HG02885 (cell line): ENCODE measurements at regions not wholly inside any gene's neighbourhood (a gene's known extent, or its start where the extent isn't known, plus 50 kb on each side); places are given as distances from the start of the nearest gene placed in this dataset.
"Not testable (repeated sequence)": the region's sequence is repeated elsewhere in the genome, so short reads cannot be mapped to it uniquely, and the experiment has no call there.

Source experiments
- ATAC-seq: cut with Tn5 transposase; IDR thresholded peaks from one replicate; pipeline ENCODE4 v1.9.1; 2021; ENCODE audit warnings: mild to moderate bottlenecking; ENCODE audit not compliant: unreplicated experiment, poor library complexity

DNA sequence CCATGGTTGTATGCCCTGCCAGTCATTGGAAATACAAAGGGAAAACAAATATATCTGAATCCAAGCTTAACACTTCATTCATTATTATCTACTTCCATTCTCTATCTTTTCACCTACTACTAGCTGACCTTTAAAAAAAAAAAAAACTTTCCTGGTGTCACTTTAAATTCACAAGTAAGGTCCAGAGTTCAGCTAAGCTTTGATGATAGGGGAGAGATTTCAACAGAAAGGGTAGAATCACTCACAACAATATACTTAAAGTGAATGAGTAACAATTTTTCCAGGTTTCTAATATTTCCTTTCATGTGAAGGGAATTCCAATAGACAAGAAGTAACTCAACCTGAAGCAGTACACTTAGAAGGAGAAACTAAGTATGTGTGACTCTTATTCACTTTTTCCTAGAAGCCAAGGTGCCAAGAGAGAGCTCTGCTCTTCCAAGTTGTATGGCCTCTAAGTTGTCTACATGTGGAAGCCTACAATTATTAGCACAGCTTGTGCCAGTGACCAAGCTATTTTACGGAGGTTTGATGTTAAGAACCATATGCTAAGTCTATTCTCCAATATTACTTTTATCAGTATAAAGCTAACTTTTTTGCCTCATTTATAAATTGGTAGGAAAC lies 371.7 kb downstream of the TENT5A start:
- no peak for ATAC-seq

DNA sequence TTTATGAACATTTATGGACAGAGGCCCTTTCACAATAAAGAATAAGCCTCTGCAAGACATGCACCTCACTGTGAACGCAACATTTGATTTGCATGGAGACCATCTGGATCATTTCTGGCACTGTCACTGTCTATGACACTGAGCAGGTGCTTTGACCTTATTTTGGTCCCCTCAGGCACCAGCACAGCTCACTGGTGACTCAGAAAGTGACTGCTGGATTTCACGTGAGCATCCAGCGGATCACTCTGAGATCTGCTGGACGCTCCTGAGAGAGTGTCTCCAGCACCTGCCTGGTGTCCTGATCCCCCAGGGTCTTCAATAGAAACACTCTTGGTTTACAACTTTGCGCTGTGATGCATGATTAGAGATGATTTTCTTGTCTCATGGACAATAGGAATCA lies 375.7 kb downstream of the TENT5A start:
- ATAC-seq: no peak

DNA sequence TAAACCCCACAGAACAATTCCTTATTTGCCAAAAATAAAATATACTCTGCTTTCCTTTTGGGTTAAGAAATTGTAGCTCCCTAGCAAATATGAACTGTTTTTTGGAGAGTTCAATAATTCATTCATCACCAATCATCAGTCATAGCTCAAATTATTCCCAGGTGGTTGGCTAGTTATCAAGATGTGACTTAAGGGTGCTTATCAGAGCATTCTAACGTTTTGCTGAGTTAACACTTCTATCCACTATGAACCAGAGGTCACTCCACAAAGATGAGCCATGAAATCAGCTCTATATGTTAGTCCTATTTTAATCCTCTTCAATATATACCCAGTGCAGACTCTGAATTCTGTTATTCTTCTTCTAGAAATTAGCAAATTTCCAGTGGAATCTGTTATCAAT lies 379.1 kb downstream of the TENT5A start:
- ATAC-seq: no peak

DNA sequence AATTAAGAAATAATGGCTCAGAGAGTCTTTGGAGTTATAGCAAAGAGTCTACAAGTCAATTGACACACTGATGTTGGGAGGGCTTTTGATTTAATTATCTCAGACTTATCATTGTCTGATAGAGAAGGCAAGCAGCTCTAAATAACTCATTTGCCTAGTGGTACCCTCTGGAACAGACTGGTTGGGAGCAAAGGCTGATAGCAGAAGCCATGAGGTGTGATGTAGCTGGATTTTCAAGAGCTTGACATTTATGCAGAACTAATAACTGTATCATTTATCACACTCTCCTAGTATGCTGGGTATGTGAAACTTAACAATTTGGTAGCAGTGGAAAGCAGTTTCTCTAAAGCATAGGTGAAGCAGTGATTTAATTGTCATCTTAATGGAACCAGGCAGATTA lies 380.6 kb downstream of the TENT5A start:
- no peak for ATAC-seq

DNA sequence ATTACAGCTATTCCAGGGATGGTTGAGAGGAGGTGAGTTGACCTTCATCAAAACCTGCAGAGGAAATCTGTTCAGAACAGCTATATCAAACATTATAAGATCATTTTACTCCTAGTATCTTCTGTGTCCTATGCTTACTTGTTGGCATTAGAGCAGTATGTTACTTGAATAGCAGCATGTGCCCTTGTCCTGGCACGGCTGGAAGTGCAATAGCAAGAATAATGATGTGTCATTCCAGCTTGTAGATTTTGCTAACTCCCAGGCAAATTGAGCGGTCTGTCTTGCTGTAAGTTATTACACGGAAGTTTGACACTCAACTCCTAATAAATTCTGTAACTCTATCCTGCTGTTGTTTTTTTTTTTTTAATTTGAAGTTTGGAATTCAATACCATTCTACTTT lies 385.5 kb downstream of the TENT5A start:
- no peak for ATAC-seq

DNA sequence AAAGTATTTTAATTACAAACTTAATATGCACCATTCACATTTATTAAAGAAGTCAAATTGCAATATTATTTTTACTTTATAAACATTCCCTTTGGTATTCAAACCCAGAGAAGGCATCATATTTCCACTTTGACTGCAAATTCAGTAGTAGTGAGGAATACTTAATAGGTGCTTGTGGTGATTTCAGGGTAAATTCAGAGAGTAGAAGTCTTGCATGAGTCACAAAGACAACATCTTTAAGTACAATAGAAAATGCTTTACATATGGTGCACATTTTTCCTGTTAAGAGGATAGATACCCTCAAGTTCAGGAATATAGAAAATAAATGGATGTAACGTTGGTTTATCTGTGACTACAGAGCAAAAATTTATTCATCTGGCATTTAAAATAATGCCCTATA lies 390.2 kb downstream of the TENT5A start:
- no peak for ATAC-seq

DNA sequence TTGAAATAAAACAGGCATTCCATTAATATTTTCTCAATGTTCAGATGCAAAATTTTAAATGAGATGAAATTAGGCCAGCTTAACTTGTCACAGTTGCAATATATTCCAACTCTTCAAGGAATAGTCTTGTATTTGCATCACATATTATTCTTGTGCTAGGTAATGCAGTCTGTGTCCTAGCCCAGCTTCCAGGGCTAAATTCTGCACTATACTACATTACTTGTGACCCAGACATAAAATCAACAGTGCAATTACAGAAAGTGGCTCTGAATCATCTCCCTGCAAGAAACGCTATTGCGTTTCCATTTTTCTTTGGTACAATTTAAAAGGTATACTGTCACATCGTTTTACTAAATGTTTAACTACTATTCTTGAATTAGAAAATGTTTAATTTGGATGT lies 399.2 kb downstream of the TENT5A start:
- no peak for ATAC-seq

DNA sequence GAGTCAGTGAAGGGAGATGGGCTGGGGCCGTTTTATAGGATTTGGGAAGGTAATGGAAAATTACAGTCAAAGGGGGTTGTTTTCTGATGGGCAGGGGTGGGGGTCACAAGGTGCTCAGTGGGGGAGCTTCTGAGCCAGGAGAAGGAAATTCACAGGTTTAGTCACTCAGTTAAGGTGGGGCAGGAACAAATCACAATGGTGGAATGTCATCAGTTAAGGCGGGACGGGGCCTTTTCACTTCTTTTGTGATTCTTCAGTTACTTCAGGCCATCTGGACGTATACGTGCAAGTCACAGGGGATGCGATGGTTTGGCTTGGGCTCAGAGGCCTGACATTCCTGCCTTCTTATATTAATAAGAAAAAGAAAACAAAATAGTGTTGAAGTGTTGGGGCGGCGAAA lies 408.5 kb downstream of the TENT5A start:
- ATAC-seq: not testable (repeated sequence)

DNA sequence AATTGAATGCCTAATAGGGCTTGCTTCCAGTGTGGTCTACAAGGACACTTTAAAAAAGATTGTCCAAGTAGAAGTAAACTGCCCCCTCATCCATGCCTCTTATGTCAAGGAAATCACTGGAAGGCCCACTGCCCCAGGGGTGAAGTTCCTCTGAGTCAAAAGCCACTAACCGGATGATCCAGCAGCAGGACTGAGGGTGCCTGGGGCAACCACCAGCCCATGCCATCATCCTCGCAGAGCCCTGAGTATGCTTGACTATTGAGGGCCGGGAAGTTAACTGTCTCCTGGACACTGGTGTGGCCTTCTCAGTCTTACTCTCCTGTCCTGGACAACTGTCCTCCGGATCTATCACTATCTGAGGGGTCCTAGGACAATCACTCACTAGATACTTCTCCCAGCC lies 411.5 kb downstream of the TENT5A start:
- ATAC-seq: no peak

DNA sequence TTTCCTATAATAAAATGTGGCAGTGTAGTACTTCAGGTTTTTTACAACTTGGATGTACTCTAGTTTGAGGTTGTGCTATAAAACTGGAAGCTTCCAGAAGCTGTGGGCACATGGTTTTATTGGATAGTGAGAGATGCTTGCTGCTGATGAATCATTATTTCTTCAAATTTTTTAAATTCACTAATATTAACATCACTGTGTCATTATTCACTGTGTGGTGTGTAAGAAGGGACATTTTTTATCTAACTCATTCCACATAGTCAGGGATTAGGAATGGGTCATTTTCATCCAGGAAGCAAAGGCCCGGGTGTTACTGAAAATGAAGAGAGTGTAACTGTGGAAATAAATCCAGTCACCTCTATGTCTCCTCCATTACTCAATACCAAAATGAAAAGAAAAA lies 421.0 kb downstream of the TENT5A start:
- no peak for ATAC-seq

DNA sequence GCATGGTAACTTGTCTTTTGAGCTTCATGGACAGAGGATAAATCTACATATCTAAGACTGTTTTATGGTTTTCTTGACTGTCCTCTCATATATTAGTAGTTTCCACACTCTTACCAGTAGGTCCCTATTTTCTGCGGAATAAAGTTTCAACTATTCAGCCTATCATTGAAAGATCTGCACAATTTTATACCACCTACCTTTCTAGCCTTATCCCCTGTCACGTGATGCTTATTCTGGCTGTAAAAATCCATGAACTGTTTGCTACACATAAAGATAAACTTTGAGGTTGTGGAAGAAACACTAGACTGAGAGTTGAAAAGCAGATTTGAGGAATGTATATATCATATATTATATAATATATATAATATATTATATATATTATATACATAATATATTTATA lies 423.8 kb downstream of the TENT5A start:
- ATAC-seq: no peak

- no peak for ATAC-seq
Measured at GRCh38 chr6:81326881-81327561, 425.5 kb downstream of the TENT5A start.

DNA sequence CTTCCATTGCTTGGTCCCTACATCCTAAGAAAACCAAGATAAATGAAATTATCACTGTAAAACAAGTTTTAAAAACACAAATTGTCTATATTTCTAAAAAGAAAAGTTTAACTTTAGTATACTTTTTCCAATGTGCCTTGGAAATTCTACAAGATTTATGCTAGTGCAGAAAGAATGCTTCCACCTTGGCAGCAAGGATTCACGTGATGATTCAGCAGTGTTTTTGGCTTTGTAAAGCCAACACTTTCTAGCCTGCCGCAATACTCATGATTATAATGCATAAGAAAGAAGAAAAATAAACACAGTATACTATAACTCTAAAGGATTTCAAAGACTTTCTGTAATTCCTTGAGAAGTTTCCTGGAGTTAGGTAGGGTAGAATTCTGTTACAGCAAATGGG lies 442.7 kb downstream of the TENT5A start:
- no peak for ATAC-seq

DNA sequence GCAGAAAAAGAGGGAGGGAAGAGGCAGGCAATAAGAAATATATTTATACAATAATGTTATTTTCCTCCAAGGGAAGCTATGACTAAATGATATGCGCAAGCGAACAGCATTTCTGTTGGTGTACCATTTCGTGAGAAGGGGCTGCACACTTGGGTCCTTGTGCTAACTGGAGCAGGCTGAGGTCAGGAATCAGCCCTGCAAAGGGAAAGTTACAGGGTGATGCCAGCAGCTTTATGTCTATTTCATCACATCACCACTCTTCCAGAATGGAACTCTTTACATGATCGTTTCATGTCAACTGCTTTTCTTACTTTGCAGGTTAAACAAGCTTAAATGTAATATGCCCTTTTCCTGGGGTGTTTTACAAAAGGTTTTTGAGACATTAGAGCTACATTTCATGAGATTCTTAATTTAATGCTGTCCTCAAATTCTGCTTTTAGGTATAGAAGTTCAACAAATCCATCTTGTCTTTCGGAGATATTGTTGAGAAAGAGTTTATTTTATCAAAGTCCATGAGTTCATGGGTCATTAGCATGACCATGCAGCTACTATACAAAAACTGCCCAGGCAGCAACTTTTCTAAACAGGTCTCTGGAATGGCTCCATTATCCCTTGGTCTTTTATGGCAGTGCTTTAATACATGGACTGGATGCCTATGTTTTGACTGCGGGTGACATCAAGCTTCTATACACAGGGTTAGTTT lies 443.8 kb downstream of the TENT5A start:
- ATAC-seq: no peak

DNA sequence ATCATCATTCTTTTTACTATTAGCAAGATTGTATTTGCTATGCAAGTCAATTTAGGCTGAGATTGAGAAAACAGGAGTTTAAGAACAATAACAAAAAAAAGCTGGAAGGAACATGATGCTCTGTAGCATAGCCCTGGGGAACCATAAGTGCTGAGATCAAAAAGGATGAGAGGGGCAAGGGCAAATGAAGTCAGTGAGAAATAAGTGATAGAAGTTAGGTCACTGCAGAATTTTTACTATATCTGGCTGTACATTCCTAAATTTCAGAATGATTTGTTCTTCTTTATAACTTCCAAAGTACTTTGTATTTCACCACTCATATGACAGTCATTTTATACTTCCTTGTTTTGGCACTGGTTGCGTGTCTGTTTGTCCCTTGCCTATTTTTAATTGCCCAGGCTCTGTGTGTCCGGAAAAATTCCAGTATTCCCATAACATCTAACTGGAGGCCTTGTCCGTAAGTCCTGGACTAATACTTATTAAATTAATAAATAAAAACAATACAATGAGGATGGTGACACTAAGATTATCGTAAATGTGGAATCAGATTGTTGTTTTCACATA lies 444.7 kb downstream of the TENT5A start:
- no peak for ATAC-seq

GRCh38 chr6:81304466-81304865 lies 448.0 kb downstream of the TENT5A start:
- ATAC-seq: no peak

DNA sequence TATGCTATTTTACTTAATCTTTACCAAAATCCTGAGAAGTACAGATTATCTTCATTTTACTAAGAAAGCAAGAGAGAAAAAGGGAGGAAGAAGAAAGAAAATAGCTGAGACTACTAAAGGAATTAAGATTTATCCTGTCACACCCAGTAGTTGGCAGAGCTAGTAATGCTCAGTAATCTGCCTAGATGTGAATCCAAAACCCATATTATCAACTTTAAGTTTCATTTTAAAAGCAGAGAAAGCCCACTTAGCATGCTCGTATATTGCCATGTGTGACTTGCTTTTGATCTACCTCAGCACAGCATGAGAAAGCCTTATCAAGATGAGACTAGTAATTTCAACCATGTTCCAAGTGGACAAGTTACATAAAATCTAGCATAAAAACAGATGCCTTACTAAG lies 451.5 kb downstream of the TENT5A start:
- no peak for ATAC-seq

GRCh38 chr6:81298751-81299150 lies 453.7 kb downstream of the TENT5A start:
- ATAC-seq: no peak

- ATAC-seq: no peak
Measured at GRCh38 chr6:81295310-81295709, 457.2 kb downstream of the TENT5A start.

GRCh38 chr6:81293896-81294295 lies 458.6 kb downstream of the TENT5A start:
- no peak for ATAC-seq

DNA sequence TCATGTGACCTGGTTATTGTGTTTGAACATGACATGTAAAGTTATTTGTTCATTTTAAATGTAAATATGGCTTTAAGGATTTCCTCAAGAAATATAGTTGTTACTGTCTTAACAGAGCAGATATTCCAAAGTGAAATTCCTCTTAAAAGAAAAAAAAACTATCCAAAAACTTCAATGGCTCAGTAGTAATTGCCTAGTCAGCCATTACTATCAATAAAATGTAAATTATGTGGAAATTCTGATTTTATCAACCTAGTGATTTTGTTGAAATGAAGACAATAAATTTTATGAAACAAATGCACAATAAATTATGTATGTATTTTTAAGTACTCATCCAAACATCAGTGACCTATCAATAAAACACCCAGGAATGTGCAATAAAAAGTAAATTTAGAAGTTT lies 463.3 kb downstream of the TENT5A start:
- no peak for ATAC-seq
